HepG2 (cell line): ENCODE measurements at regions not wholly inside any gene's neighbourhood (a gene's known extent, or its start where the extent isn't known, plus 50 kb on each side); places are given as distances from the start of the nearest gene placed in this dataset.

Source experiments
- ATAC-seq: fragments of 200-7000 bp; cut with Tn5 transposase; 3 replicates; pipeline ENCODE4 v1.9.1; 2020; ENCODE audit warnings: mild to moderate bottlenecking, moderate library complexity
- BruUV-seq: library from RNA; stranded (reverse); fragments of 400-500 nt; replicated peaks from 2 replicates; lab custom pipeline; 2021; lab: Mats Ljungman, UMichigan
- CTCF ChIA-PET: fragments of 300-600 bp; formaldehyde crosslinking; extraction: SDS; loops from one replicate; lab custom pipeline; 2021; ENCODE audit warnings: low total read pairs, inconsistent platforms, low intra/inter-chr PET ratio; lab: Yijun Ruan, JAX
- POLR2A ChIA-PET: fragments of 350-600 bp; sonication (Branson Sonifier 250); formaldehyde crosslinking; loops from one replicate; lab custom pipeline; 2020; ENCODE audit warnings: antibody characterized with exemption, inconsistent platforms; lab: Yijun Ruan, JAX
- DNase-seq: peaks from one replicate; pipeline ENCODE4 v3.0.0-alpha.2; 2015; ENCODE audit warnings: low spot score
- FAIRE-seq: peaks from 3 replicates; lab custom pipeline; 2011; peaks lifted over from hg19 to GRCh38; lab: Jason Lieb, UNC
- H2AFZ ChIP-seq: one replicate; pipeline ENCODE4 v1.6.1; 2011; ENCODE audit warnings: low read length, inconsistent platforms
- H3K27ac ChIP-seq: fragments of 300-600 bp; 3 replicates; pipeline ENCODE4 v1.8.0; 2011; ENCODE audit warnings: mixed run types, mild to moderate bottlenecking, mixed read lengths, low read length, inconsistent platforms; ENCODE audit not compliant: insufficient read depth; ENCODE audit errors: extremely low read length
- H3K27me3 ChIP-seq, 2 experiments: fragments of 200-600 bp in 1 of 2; 2 replicates in 1 of 2; 3 replicates in 1 of 2; pipeline versions ENCODE4 v1.6.0 to v1.8.0; 2011; ENCODE audit warnings: low read length in 2 of 2, mild to moderate bottlenecking in 2 of 2, moderate library complexity in 2 of 2, inconsistent platforms in 1 of 2; ENCODE audit not compliant: insufficient read depth in 2 of 2, control insufficient read depth in 1 of 2
- H3K36me3 ChIP-seq, 2 experiments: fragments of 200-600 bp in 1 of 2; replicated peaks in 1 of 2; 2 replicates in 1 of 2; 3 replicates in 1 of 2; pipeline versions ENCODE4 v1.5.1 to v1.8.0; 2011; ENCODE audit warnings: low read length in 2 of 2, inconsistent platforms in 1 of 2; ENCODE audit not compliant: insufficient read depth in 2 of 2, control insufficient read depth in 1 of 2
- H3K4me1 ChIP-seq: 2 replicates; pipeline ENCODE4 v1.5.1; 2012; ENCODE audit warnings: low read length, inconsistent platforms; ENCODE audit not compliant: insufficient read depth
- H3K4me2 ChIP-seq: 2 replicates; pipeline ENCODE4 v1.6.0; 2011; ENCODE audit warnings: low read depth, low read length, inconsistent platforms
- H3K4me3 ChIP-seq, 3 experiments: fragments of 200-600 bp in 1 of 3; sonication (generic), shearing (Covaris generic) in 1 of 3; replicated peaks in 1 of 3; 2 replicates each; pipeline ENCODE4 v1.5.1; 2011 to 2016; ENCODE audit warnings: low read length in 3 of 3, inconsistent platforms in 2 of 3, low read depth in 2 of 3, mild to moderate bottlenecking in 2 of 3, control low read depth in 1 of 3, mixed read lengths in 1 of 3; ENCODE audit not compliant: insufficient read depth in 1 of 3
- H3K79me2 ChIP-seq: one replicate; pipeline ENCODE4 v1.6.1; 2011; ENCODE audit warnings: low read length, inconsistent platforms; ENCODE audit not compliant: insufficient read depth
- H3K9ac ChIP-seq: 2 replicates; pipeline ENCODE4 v1.6.0; 2011; ENCODE audit warnings: mild to moderate bottlenecking, low read depth, low read length, inconsistent platforms; ENCODE audit not compliant: insufficient read depth
- H3K9me3 ChIP-seq: 2 replicates; pipeline ENCODE4 v1.5.1; 2012; ENCODE audit warnings: mild to moderate bottlenecking, low read length
- H4K20me1 ChIP-seq: 2 replicates; pipeline ENCODE4 v1.6.0; 2011; ENCODE audit warnings: inconsistent platforms, mild to moderate bottlenecking, low read length, moderate library complexity; ENCODE audit not compliant: insufficient read depth
- KMT2A ChIP-seq: sonication (generic); formaldehyde crosslinking; IDR thresholded peaks from 2 replicates; pipeline ENCODE4 v1.4.0; 2020; ENCODE audit warnings: missing genetic modification reagents
- MAFF ChIP-seq: IDR thresholded peaks from 2 replicates; pipeline ENCODE4 v1.6.1; 2011; ENCODE audit warnings: low read depth, low read length, improper control_type of control experiment
- MAFK ChIP-seq, 2 experiments: IDR thresholded peaks in 1 of 2; conservative IDR thresholded peaks in 1 of 2; 2 replicates each; pipeline ENCODE4 v1.6.1; 2011; ENCODE audit warnings: improper control_type of control experiment in 2 of 2, low read length in 2 of 2
- PAXIP1 ChIP-seq: sonication (generic); formaldehyde crosslinking; conservative IDR thresholded peaks from 2 replicates; pipeline ENCODE4 v1.4.0; 2020; ENCODE audit warnings: mild to moderate bottlenecking, missing genetic modification reagents, moderate library complexity
- PRDM15 ChIP-seq: sonication (generic); formaldehyde crosslinking; IDR thresholded peaks from 2 replicates; pipeline ENCODE4 v1.4.0; 2020; ENCODE audit warnings: missing genetic modification reagents
- WGBS: methylation state at CpG from one replicate; pipeline ENCODE4 v1.1.6; 2017; ENCODE audit warnings: low lambda C conversion rate; 5-methylcytosine and 5-hydroxymethylcytosine counted together
- in situ Hi-C: cut with HindIII; loops from 2 replicates; pipeline ENCODE4 v1.10.0; 2017; ENCODE audit warnings: low pct_unique_long_range_greater_than_20kb; ENCODE audit not compliant: extremely low pct_ligation_motif_present
- intact Hi-C: fragments of 100-400 bp; cut with micrococcal nuclease; formaldehyde crosslinking; loops from one replicate; pipeline ENCODE4 v1.10.0; 2022; ENCODE audit not compliant: unreplicated experiment

- ChIA-PET CTCF (no interaction called here), POLR2A (no interaction called here)
- FAIRE-seq (no peak), DNase-seq (no peak), ATAC-seq (peak; percentile 48; the same call in 2 of the 3 replicates)
- H3K36me3 ChIP-seq = no peaks in the 10 kb centered on the region
- H3K4me1 ChIP-seq = peaks cover 17% of the 10 kb centered on the region
- 3% methylated on average over 10 of the region's 10 CpGs for WGBS
- H2AFZ ChIP-seq = no peak overlapping the region
- H3K4me2 ChIP-seq = peak overlapping the region; percentile 25
- peaks cover 13 to 50% of the 10 kb centered on the region in 2 experiments; a peak in 3 of 5 replicates for H3K27me3 ChIP-seq
- TF ChIP-seq KMT2A (CRISPR knock-in tag) (no peak), PAXIP1 (CRISPR knock-in tag) (no peak), MAFF (0 out of 2 replicates have a peak, but pooled peaks have one; percentile 4), MAFK (conservative IDR thresholded peaks at IDR 0.05 in 1 of 2, IDR thresholded peaks at IDR 0.05 in 1 of 2; ENCODE audit: low read length in 2 of 2) (peak; percentile 30 to 48; a peak in 2 of 4 replicates), PRDM15 (CRISPR knock-in tag) (peak; percentile 91)
- BruUV-seq = no TSS peak
- intact Hi-C loops = no loop called here
- no peak overlapping the region for H3K4me3 ChIP-seq
- no peaks in the 10 kb centered on the region for H3K79me2 ChIP-seq
- no peak overlapping the region for H3K27ac ChIP-seq
- in situ Hi-C loops = no loop called here
- no peak overlapping the region for H3K9ac ChIP-seq
- H4K20me1 ChIP-seq = no peaks in the 10 kb centered on the region
- H3K9me3 ChIP-seq = no peaks in the 10 kb centered on the region
Measured at GRCh38 chr15:70171256-70171886, 73.7 kb upstream of the TLE3 start.
